ENCODE measurements at regions not wholly inside any gene's neighbourhood (a gene's known extent, or its start where the extent isn't known, plus 50 kb on each side); places are given as distances from the start of the nearest gene placed in this dataset.
"Not testable (repeated sequence)": the region's sequence is repeated elsewhere in the genome, so short reads cannot be mapped to it uniquely, and the experiment has no call there.

DNA sequence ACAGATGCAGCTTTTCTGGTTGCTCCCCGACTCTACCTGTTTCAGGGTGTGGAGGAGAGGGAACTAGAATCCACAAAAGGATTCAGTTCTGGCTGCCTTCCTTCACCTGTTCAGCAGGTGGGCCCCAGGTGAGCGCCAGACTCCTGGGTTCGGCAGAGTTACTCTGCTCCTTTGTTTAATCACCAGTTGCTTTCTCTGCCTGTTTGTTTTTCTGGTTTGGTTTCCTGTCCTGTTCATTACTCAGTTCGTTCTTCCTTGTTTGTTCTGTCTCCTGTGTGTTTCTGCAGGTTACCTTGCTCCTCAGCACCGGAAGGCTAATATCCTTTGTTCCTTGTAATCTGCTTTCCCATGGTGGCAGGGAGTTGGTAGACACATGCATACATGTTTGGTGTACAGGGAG, 508.5 kb upstream of the ATP11B start:
- DNase-seq: no peak

DNA sequence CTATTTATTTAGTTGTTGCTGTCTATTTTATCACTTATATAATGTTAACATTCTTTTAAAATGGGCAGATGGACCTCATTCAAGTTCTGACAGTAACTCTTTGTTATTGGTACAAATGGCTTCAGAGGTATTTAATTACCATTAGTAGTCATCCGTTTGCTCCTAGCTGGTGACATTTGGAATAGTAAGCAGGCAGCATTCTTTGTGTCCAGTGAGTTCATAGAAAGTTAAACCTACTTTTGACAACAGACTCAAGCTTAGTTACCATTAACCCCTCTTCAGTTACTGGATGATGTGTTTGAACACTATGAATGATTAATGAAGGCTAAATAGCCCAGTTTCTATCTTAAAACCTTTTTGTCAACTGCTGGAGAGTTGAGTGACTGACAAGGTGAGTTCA, 500.7 kb upstream of the ATP11B start:
- DNase-seq: no peak

DNA sequence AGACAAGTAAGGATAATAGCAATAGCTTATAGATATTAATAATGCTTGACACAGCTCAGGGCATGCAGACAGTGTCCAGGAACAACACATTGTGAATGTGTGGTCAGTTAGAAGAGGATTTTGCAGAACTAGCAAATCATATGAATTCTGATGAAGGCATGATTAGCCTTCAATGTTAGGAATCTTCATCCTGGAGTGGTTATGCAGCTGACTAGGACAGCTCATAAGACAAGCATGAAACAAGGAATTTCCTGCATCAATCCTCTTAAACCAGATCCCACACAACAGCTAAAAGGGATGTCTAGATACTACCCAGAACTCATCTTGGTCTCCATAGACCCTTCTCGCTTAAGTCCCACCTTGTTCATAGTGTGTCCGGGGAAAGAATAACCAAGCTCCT, 499.0 kb upstream of the ATP11B start:
- no peak for DNase-seq

DNA sequence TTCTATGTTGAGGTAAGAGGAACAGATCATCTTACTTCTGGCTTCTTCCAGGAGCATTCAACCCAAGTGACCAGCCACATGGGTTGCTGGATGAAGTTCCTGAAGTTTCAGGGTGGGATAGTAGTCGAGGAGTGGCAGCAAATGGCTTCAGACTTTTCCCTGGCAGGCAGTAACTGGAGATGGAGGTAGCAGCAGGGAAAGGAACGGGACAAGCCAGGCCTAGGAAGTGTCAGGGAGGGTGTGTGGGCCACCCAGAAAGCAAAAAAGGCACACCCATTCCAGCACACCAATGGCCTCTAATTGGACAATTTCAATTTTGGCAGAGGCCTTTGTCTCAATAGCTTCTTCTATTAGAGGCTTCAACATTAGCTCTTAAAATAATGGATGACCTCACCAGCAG, 498.6 kb upstream of the ATP11B start:
- no peak for DNase-seq

DNA sequence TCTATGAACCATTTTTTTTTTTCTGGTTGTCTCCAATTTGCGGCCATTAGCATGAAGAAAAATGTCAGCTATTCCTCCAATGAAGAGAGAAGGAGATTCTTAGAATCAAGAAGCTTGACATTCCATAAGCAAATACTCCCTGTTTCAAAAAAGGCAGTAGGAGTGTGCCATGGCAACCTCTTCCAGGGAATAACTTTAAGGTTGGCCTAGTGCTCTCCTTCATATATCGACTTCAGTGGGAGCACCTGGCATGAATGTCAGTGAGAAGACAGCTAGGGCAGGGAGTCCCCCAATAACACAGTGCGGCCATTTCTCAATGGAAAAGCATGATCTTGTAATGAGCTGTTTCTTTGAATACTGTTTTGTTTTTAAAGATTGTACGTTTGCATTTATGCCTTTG, 493.0 kb upstream of the ATP11B start:
- DNase-seq: no peak

DNA sequence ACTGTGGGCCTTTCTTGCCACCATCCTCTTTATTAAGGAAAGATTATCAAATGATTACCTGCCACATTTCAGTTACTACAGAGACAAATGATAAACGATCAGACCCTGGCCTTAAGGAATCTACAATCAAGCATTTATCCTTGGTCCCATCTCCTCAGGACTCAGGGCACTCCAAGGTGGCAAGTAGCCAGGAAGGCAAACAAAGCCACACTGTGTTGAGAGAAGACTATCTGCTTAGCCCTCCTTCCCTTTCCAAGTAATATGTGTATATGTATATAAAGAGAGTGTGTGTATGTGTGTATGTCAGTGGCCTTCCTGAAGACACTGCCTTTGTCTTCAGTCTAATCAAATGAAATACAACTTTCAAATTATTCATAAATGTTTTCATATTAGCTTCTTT, 490.1 kb upstream of the ATP11B start:
- DNase-seq: no peak

DNA sequence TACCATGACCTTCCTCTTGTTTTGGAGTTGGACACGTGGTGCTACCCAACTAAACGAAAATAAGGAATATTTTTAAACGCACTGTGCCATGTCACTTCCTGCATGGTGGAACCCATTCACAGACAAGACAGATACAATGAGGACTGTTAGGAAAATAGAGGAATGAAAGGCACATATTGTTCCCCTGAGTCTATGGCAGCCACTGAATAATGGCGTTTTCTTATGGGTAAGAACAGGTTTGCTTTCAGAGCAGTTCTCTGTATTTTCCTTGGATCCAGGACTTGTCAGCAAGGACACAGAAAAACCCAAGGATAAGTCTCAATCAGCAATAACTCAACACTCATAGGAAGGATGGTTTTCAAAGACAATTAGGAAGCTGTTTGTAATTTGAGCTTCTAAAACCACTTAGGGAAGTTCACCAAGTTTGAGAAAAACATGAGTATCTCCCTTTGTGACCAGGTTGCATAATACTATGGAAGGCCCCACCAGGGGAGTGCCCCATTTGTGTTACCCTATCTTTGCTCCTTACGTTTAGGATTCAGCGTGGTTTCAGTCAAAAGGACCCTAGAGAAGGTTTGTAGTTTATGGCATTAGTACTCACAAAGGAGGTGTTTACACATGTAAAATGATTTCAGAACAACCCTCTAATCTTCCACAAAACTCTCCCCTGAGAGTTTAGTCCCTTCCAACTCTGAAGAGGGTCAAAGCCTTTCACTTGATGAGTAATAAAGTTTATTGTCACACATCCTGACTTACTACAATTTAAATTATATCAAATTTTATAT, 487.2 kb upstream of the ATP11B start:
- no peak for DNase-seq

DNA sequence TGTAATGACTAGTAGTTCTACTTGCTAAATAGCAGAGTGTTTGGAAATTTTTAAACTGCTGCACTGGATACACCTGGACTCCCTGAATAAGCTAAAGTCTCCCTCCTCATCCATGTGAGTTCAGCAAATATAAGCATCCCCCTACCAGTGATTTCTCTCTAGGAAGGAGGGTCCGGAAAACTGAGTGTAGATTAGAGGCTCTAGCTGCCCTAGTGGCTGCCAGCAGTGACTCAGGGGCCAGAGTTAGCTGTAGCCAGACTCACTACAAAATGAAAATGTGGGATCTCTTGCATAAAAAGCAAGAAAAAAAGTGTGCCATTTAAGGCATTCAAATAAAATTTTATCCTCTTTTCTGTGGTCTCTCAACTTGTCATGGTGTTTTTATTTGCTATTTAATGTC, 485.0 kb upstream of the ATP11B start:
- no peak for DNase-seq

DNA sequence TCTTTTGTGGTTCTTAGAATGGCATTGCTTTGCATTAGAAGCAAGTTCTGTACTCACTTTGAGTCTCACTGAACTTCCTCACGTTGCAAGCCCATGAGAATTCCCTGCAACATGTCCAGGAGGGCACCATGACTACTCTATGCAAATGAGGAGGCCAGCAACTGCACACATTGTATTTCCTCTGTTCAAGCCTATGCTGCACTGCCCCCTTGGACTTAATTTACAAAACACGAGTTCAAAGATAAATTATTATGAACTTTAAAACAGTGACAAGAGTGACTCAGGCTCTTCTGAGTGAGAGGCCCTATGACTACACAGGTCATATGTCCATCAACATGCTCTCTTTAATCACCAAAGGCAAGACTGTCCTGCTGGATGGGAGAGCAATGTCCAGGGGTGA, 484.2 kb upstream of the ATP11B start:
- DNase-seq: no peak

DNA sequence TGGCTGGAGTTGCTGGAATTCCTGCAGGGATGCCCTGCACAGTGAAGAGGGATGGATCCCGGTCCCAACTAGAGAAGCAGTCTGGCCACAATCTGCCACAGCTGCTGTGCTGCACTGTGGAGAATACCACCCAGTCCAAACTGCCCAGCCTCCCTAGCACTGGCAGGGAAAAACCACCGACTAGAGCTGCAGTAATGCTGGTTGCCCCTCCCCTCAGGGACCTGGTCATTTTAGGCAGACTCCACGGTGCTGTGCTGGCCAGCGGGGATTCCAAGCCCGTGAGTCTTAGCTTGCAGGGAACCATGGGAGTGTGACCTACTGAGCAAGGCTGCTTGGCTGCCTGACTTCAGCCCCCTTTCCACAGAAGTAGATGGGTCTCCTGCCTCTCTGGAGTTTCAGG, 478.0 kb upstream of the ATP11B start:
- DNase-seq: no peak

DNA sequence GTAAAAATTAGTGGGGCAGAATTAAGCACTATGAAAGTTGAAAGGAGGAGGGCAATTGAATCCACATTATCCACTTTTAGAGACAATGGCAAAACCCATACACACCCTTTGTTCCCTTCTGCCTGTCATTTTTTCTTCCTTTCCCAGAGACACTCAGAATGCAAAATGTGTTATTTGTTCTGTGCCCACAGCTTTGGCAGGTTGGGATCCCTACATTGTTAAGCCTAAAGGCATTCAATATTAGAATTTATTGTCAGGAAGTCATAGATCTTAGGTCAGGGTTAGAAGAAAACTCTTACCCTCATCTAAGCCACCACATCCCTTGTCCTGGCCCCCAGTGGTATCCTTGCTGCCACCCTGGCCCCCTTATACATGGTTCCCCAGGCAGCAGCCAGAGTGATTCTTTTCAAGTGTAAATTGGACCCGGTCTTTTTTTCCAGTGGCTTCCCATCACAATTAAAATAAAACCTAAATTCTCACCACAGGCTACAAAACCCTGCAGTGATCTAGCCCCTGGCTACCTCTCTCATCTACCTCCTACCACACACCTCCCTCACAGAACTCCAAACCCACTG, 470.1 kb upstream of the ATP11B start:
- no peak for DNase-seq

DNA sequence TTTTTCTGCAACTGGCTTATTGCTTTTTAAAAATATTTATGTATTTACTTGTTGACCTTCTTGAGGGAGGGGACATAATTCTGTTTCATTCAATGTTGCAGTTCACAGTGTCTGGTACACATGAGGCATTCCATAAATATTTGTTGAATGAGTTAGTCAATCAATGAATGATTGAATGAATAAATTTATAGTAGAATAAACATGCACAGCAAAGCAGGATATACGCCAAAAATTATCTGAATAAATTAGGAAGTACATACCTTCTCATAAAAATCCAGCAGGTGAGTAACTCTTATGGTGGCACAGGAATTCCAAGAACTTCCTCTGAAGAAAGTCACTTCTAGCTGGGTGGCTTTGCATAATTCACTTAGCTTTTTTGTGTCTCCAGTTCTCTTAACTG, 469.4 kb upstream of the ATP11B start:
- no peak for DNase-seq

DNA sequence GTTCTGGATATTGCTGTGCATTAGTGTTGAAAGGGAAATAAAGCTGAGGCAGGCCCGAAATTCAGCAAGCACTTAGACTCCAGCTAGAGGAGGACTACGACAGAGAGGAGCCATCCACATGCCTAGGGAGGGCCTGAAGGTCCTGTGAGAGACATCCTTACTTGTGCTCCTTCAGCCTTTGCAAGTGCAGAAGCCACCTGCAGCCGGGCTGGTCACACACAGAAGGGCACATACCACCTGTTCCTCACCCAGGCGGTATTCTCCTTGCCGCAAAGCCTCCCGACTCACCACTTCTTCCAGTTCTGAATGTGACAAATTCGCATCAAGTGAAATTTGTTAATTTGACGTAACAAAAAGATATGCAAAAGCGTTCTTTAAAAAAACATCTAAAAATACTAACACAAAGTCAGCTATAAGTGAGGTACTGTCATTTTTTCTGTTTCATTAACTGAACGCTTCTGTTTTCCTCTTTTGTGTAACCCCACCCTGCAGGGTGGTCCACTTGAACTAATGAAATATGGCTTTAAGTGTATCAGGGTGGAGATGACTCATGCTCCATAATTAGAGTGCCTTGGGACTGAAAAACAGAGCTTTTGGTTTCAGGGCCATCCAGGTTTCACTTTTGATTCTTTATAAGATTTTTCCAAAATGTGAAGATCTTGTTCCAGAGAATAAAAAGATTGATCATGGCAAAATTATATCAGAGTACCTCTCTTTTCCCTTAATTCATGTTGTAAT, 467.9 kb upstream of the ATP11B start:
- no peak for DNase-seq

DNA sequence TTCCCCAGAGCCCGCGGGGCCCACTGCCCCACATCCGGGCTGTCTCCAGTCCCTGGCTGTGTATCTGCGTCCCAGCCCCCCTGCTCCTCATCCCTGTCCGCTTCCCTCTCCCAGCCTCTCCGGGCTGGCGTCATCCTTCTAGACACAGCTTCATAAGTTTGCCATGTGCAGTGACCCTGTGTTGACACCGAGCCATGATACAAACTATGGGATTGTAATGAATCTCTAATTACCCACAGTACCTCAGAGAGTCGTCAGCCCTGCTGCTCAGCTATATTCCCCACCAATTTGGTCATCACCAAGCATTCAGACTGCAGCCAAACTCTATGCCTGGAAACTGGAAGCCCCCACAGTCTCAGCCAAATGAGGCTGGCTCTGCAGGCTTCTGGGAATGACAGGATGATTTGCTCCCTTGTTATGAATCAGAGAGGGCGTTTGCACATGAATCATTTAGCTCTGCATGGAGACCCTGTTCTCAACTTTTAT, 466.1 kb upstream of the ATP11B start:
- no peak for DNase-seq

DNA sequence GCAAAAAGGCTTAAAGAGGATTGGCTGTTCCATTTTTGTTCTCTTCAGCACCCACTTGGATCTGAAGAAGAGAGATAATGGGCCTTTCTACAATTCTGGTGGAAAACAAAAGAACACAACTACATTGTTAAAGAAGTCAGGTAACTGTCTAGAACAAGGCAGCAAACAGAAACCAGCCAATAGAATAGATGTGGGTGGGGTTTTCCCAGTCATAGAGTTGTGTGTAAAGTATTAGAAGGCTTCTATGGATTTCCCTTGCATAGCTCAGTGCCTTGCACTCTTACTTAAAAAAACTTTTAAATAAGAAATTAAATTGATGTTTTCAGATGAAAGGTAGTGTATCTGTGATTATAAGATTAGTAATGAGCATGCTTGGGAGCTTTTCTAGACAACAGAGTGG, 462.7 kb upstream of the ATP11B start:
- no peak for DNase-seq

DNA sequence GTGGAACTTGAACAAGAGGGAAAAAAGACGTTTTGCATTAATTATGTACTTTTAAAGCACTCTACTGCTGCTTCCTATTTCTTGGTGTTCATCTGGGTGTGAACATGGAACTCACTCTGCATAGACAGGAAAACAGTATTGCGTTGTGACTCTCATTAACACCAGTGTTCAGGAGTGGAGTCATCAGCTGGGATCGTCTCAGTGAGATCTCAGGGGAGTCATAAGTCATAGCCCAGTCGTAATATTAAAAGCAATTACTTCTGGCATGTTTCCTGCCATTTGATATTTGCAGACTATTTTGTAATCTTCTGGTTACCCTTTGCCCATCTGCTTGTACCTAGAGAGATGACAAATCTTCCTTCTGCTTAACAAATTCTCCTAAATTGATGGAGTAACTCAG, 462.0 kb upstream of the ATP11B start:
- DNase-seq: no peak

DNA sequence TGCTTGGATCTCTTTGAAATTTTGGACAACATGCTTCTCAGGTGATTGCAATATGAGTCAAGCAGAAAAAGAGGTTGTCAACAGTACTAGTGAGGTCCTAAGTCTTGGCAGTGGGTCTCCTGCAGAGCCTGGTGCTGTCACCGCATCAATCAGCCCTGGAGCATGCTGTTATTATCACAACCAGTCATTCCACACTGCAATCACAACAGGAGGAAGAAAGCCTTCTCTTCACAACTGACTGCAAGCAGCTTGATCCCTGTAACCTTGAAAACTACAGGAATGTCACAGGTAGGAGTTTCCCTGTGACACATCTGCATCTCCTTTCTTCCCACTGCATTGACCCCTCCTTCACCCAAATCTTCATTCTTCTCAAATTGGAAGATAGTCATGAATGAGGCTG, 451.1 kb upstream of the ATP11B start:
- DNase-seq: no peak

DNA sequence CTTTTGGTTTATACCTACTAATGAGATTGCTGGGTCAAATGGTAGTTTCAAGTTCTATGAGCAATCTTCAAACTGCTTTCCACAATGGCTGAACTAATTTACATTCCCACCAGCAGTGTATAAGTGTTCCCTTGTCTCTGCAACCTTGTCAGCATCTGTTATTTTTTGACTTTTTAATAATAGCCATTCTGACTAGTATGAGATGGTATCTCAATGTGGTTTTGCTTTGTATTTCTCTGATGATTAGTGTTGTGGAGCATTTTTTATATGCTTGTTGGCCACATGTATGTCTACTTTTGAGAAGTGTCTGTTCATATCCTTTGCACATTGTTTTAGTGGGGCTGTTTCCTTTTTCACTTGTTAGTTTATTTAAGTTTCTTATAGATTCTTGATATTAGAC, 449.3 kb upstream of the ATP11B start:
- DNase-seq: not testable (repeated sequence)

DNA sequence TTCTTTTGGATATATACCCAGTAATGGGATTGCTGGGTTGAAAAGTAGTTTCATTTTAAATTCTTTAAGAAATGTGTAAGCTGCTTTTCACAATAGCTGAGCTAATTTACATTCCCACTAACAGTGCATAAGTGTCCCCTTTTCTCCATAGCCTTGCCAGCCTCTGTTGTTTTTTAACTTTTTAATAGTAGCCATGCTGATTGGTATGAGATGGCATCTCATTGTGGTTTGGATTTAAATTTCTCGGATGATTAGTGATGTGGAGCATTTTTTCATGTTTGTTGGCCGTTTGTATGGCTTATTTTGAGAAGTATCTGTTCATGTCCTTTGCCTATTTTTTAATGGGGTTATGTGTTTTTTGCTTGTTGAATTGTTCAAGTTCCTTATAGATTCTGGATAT, 444.3 kb upstream of the ATP11B start:
- DNase-seq: no peak

DNA sequence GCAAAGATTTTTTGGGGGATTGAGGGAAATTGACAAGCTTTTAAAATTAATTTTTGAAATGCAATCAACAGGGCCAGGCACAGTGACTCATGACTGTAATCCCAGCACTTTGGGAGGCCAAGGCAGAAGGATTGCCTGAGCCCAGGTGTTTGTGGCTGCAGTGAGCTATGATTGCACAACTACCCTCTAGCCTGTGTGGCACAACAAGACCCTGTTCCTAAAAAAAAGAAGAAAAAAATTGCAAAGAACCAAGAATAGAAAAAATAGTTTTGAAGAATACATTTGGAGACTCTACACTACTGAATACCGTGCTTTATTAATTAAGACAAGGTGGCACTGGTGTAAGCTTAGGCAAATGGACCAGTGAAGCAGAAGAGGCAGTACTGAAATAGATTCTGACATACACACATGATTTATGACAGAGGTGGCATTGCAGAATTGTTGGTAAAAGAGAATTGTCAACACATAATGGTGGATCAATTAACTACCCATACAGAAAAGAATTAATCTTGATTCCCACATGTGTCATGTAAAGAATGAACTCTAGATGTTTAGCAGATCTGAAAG, 443.3 kb upstream of the ATP11B start:
- DNase-seq: no peak

DNA sequence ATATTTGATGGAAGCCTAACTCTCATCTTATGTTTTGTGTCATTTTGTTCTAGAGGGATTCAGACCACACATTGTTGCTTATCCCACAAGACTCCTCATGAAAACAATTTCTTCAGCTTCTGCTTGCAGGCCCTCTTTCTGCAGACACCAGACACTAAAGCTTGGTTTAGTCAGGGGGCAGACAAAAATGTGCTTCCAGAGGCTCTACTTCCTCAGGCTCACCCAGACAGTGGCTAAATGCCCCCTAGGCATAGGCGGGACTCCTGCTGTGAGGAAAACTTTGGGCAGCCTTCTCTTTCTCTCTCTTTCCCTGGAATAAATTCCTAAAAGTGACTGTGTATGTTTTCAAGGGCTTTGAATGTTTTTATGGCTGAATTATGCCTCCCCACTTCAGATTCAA, 435.4 kb upstream of the ATP11B start:
- DNase-seq: no peak

DNA sequence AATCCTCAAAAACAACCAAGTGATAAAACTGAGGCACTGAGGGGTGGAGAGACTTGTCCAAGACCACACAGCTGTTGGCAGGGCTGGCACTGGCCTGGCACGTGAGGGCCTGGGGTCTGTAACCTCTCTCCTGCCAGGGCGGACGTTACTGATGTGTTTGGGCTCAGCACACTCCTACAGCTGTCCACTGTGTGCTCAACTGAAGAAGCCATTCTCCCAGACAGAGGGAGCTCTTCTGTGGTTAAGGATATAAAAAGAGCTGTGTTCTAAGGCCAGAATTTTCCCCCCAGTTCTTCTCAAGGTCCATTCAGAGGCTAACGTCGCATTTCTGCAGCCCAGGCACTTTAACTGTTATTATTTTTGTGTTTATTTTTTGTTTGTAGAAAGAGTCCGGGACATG, 429.0 kb upstream of the ATP11B start:
- DNase-seq: no peak

DNA sequence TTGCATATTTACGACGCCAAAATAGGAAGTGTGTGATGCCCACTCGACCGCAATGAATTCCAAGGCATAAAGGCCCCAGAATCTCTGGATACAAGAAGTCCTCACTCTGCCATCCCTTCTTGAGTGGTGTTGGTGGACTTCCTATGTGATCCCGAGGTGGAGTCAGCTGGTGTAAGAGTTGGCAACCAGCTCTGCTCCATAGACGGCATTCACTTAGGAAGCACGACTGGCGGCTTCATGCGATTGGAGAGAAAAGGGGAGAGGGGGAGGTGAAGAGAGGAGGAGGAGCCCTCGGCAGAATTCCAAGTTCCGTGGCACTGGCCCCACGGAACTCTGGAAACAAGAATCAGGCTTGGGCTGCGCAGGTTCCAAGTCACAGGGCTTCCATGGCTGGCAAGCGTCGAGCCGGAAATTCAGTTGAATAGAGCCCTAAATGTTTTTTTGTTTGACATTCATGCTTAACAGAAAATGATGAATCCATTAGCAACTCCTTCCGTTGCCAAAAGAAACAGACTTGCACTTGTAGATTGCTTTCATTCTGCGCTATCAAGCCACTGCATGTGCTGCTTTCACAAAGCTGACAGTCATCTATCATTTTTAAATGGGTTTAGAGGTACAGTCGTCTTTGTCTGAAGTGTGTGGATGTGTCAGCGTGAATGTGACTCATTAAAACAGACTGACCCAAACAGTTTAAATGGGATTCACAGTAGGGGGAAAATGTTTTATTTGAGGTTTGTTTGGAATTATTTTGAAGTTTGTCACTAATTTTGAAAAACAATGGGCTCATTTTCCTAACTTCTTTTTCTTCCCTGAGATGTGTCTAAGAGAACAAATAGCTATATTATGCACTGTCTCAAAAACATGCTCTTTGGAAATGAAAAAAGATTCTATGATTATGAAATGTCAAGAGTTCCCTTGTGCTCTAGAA, 428.3 kb upstream of the ATP11B start:
- no peak for DNase-seq

Measured in hematopoietic multipotent progenitor cell treated with erythropoietin and hydrocortisone succinate and interleukin-3 and kit ligand, for 6 days (in vitro differentiated cells).